RPMI7951 (cell line): ENCODE measurements at regions not wholly inside any gene's neighbourhood (a gene's known extent, or its start where the extent isn't known, plus 50 kb on each side); places are given as distances from the start of the nearest gene placed in this dataset.
A peak's percentile ranks its signal among the peaks of the same experiment; 100 is the strongest.

Source experiments
- DNase-seq: peaks from one replicate; pipeline ENCODE4 v3.0.0-alpha.2; 2012; ENCODE audit warnings: low read depth

DNA sequence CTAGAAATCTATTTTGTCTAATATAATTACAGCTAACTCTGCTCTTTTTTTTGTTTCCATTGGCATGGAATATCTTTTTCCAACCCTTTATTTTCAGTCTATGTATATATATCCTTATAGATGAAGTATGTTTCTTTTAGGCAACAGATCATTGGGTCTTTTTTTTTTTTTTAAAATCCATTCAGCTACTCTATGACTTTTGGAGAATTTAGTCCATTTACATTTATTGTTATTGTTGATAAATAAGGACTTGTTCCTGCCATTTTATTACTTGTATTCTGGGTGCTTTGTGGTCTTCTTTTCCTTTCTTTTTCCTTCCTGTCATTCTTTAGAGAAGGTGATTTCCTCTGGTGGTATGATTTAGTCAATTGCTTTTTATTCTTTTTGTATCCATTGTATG, 296.8 kb downstream of the SMARCA2 start:
- DNase-seq: no peak

DNA sequence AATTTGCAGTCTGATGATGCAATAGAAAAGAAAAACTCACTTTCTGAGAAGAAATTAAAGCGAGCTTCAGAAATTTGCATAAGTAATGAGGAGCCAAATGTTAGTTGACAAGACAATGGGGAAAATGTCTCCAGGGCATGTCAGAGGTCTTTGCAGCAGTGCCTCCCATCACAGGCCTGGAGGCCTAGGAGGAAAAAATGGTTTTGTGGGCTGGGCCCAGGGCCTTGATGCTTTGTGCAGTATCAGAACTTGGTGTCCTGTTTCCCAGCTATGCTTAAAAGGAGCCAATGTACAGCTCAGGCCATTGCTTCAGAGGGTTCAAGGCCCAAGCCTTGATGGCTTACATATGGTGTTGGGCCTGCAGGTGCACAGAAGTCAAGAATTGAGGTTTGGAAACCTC, 298.4 kb downstream of the SMARCA2 start:
- no peak for DNase-seq

DNA sequence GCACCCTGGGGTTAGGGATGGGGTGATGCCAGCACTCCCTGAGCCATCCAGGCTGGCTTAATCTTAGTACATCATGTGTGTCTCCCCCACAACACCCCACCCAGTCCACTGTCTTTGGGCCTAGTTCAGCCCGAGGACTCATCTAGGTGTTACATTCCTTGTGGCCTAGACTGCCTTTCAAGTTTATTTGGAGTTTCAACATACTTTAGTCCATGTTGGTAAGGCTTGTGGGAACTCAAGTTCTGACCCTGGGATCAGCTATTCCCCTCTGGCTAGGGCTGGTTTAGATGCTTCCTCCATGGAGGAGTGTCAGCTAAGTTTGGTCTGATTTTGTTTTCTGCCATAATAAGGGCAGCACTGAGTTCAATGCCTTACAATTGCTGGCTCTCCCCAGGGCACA, 302.4 kb downstream of the SMARCA2 start:
- DNase-seq: no peak

DNA sequence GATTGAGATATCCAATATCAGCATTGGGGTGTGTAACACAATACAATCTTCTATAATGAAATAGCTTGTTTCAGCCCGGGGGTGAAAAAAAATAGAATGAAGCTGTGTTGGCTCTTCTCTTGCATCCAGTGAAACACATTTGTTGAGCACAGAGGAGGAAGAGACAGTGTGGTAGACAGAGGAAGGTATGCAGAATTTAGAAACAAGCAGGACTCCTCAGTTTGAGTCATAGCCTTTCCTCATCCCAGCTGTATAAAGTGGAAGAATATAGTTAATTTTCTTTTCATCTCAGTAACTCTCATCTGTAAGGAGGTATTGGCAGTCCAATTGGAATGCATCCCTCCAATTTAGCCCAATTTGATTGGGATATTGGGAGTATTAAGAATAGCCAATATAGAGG, 302.2 kb upstream of the VLDLR start:
- no peak for DNase-seq

DNA sequence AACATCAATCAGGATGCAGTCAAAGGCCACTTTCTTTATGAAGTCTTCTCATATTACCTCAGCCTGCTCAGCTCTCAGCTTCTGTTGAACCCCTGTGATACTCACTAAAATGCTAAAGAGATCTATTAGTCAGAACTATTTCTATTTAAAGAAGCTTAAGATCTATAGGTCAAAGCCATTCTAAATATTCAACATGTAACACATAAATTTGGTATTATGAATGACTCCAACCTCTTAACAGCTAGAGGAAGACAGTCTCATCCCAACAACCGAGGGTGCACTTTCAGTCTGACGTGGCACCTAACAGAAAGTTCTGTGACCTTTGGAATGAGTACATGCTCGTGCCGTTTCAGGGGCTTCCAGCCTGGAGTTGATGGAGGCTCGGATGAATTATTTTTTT, 301.5 kb upstream of the VLDLR start:
- DNase-seq: peak; percentile 1

DNA sequence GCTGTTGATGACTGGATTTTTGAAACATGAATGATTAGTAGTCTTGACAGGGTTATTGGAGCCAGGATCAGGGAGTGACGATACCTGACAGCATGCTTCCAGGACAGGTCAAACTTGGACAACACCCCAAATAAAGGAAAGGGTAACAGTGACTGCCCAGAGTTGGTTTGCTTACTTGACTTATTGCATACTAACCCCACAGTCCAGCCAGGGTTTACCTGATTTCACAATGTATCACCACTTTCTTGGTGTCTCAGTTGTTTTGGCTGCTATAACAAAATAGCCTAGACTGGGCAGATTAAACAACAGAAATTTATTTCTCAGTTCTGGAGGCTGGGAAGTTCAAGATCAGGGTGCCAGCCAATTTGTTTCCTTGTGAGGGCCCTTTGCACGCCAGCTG, 301.0 kb upstream of the VLDLR start:
- DNase-seq: no peak

DNA sequence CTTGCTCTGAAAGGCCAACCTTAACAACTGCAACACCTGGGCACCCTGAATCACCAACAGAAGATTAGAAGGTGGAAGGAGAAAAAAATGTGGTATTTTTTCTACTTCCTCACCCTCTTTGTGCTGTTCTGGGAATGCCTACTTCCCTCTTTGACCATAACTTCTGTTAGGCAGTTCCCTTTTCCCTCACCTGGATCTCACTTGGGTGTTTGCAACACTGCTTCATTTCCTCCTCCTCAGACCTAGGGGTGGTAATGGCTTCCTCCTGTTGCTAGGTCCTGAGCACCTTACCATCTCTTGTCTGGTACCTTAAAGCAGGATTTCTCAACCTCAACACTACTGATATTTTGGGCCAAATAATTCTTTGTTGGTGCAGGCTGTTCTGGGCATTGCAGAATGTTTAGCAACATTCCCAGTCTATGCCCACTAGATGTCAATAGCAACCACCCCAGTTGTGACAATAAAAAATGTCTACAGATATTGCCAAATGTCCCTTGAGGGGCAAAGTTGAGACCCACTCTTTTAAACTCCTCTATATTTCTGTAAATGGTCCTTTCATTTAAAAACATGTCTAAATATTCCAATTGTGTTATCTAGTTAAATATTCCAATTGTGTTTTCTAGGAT, 300.0 kb upstream of the VLDLR start:
- no peak for DNase-seq

DNA sequence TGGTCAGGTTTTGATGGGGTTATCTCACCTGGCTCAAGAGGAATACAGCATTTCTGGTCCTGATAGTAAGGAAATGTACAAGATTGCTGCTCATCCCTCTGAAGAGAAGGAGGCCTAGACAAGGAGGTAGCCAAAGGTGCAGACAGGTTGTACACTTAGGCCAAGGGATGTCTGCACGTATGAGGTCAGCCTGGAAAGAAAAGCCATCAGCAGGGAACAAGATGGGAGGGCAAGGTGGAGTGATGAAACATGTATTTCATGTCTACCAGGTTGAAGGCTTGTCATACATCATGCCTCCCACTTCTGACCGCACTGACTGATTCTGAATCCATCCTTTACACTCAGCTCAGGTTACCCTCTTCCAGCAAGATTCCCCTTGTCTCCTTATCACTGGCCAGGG, 296.8 kb upstream of the VLDLR start:
- DNase-seq: no peak

DNA sequence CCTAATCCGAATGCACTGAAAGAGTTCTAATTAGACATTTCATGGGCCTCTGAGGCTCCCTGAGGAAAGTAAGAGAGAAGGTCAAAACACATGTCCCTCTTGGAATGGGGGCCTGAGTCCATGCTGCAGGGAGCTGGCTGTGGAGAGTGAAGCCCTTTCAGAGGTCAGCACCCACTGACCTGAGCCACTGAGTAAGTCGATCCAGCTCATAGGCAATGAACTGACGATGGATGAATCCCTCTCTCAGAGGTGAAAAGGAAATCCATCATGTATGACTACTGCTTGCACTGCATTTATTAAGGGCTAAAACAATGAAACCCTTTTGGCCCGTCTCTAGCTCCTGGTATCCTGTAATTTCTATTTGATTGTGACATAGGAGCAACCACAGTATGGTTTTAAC, 288.9 kb upstream of the VLDLR start:
- DNase-seq: no peak

DNA sequence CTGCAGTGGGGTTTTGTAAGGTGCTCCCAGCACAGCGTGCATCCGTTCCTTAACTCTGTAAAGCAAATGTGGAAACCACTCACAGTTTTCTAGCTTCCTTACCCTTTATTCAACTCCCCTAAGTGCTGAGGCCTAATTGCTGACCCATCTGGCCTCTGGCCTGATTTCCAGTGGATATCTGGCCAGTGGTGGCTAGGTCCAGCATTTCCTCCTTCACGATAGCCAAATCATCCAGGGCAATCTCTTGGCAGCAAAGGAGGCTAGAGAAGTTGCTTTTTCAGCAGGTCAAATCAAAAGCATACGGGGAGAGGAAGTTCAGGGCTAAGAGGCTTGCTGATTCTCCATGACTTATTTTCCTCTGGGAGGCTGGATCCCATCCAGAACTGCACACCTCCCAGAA, 286.3 kb upstream of the VLDLR start:
- no peak for DNase-seq

DNA sequence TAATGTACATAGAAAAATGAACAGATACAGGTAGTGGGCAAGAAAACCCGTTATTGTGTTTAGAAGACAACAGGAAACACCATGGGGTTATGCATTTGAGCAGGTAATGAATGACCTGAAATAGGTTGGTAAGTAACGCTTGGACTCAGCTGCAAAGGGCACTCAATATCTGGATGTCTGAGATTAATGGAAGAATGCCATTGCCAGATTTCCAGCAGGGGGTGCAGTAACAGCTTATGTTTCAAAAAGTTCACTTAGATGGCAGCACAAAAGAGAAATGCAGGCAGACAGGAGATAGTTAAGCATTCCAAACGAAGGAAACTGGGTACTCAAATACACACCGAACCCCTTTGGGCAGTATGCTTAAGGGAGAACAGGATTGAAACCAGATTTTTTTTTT, 285.5 kb upstream of the VLDLR start:
- DNase-seq: peak; percentile 36

DNA sequence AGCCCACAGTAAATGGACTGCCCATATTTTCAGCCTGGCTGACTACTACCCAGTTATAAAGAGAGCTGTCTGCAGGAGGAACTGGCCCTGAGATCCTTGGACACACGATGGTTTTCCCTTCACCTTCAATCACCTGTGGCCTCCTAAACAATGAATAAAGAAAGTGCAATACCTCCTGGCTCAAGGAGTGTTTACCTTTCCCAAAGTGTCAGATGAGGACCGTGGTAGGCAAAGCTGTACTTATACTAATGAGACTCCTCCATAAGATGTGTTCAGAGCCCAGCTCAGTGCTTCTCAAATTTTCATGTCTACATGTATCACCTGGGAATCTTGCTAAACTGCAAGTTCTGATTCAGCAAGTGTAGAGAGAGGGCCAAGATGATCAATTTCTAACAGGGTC, 284.5 kb upstream of the VLDLR start:
- DNase-seq: no peak

DNA sequence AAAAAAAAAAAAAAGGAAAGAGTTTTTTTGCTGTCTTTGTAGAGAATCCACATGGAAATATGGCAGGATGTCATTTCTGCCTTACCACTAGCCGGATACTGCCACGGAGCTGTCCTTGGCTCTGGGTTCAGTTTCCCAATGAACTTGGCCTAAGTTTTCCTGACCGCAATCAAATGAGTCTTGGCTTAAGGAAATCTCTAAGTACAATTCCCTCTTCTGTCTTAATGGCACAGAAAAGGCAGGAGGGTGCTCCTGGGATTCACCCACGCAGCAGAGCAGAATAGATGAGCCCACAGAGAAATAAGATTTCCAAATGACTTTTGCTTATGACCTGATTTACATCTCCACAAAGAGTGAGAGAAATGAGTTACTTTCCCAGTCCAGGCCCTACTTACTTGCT, 284.0 kb upstream of the VLDLR start:
- no peak for DNase-seq

DNA sequence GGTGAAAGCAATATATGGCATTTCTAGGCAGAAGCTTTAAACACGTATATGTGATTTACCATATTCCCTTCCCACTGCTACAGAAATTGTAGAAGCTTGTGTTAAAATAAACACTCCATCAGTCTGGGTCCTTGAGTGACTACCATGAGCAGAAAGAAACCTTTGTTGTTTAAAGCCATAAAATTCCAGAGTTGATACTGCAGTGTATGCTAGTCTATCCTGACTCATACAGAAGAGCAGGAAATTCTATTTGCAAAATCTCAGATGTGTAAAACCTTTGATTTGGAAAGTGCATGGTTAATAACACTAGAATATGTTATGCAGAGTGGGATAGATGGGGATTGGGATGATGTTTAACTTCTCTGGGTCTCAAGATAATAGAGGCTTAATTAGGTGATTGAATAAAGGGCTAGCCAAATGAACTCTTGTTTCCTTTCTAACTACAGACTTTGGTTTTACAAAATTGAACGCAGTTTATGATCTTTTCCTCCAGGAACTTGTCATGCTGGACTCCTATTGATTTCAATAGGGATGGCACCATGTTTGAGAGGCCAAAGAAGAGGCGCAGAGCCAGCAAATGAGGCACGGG, 282.7 kb upstream of the VLDLR start:
- DNase-seq: no peak

DNA sequence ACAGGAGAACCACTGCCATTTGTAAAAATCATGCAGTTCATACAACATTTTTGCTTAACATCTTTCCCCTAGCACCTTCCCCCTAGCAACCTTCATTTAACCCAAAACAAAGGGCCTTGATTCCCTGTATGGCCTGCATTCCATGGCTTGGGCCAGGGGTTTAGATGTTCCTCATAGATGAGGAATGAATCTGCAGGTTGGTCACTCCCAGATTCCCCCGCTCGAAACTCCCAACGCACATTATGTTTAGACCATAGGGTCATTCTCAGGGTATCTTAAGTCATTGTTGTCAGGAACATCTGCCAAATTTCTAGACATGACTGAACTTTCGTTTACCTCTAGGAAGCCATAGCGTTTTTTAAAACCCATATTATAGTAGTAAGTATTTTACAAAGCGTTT, 282.2 kb upstream of the VLDLR start:
- no peak for DNase-seq

DNA sequence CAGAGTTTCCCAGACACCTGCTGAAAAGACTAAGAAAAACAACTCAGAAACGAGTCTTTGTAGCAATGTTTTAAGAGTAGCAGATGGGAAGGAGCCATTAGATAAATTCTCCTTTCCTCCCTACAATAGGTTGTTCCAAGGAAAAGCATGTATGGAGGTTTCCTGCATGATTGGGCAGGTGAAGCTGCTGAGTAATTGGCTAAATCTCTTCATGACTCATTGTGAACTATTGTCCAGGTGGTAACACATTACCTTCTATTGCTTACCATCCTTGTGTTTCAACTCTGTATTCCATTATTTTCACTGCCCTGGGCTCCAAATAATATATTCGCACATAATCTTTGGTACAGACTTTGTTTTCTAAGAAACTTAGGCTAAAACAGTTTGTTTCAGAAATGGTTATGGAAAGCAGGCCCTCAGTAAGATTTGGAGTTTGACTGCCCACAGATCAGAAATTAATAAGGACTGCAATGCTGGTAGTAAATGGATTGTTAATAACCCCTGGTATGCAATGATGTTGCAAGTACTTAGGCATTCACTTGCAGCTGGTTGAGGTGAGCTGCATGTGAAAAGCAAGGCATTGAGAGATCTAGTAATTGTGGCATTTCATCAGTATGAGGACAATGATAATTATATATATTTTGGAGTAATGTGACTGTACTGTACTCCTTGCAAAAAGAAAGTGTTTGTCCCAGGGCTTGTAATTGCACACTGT, 281.4 kb upstream of the VLDLR start:
- DNase-seq: no peak

DNA sequence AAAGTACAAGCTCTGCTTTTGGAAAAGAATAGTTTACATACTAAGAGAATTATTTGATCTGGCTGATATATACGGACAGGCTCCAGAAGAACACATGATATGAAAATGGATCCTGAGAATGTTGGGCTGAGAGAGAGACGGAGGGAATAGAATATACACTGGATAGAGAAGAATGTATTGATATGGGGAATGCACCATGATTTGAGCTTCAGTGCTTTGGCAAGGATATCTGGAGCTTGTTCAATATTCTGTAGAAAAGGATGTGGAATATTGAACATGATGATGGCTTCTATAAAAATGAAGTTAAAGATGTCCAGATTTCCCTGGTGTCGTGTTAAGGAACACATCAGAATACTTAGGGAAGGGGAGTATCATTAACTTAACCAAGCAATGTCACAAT, 280.5 kb upstream of the VLDLR start:
- no peak for DNase-seq

DNA sequence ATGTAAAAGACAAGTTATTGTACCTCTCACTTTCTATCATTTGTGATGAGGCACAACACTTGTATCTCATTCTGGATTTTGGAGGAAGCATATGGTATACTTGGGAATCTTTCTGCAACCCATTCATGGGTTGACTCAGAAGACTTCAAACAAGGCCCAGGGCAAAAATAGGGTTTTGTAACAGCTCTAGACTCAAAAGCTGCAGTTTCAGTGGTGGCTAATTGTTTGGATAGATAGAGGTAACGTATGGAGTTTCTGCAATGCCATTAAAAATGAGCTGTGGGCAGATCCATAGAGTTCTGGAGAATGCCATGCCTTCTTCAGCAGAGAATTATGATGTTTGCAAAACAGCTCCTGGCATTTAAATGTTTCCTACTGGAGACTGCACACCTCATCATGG, 279.6 kb upstream of the VLDLR start:
- DNase-seq: no peak

DNA sequence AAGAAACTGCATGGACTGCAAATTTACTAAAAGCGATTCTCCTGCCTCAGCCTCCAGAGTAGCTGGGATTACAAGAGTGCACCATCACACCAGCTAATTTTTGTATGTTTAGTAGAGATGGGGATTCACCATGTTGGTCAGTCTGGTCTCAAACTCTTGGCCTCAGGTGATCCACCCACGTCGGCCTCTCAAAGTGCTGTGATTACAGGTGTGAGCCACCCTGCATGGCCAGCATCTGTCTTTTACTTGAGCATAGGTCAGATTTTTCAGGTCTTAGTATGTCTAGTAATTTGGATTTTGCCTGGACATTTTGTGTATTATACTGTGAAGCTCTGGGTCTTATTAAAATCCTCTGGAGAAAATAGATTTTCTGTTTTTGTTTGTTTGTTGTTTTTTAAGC, 277.8 kb upstream of the VLDLR start:
- no peak for DNase-seq

DNA sequence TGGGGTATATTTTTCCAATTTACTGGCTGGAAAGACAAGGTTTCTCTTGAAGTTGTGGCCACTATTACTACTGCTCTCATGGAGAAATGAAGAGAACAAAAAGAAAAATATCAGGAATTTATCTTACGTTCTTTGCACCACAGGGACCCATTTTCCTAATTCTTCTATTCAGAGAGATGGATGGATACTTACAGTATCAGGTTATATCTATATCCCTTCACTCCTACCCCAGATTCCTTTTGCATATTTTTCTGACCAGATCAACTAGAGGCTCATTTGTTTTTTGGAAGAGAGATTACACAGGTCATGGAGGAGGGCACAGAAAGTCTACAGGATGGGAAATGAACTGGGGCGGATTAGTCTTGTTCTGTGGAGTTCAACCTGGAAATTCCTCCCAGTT, 277.2 kb upstream of the VLDLR start:
- no peak for DNase-seq

DNA sequence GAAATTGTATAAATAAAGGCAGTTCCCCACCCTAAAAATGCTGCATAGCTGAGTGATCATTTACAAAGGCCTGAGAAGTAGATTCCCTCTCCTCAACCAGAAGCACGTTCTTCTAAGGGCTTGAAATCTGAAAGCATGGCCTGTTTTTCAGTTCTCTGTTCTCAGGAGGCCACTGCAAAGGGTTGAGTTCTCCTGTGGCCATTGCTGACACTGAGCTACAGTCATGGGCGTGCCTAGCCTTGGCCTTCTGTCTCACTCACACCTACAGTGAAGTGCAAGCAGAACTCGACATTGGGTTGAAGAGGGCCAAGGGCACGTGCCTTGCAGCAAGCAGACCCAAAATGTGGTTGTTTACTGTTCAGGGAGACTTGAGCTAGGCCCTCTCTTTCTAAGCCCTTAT, 276.6 kb upstream of the VLDLR start:
- DNase-seq: no peak

DNA sequence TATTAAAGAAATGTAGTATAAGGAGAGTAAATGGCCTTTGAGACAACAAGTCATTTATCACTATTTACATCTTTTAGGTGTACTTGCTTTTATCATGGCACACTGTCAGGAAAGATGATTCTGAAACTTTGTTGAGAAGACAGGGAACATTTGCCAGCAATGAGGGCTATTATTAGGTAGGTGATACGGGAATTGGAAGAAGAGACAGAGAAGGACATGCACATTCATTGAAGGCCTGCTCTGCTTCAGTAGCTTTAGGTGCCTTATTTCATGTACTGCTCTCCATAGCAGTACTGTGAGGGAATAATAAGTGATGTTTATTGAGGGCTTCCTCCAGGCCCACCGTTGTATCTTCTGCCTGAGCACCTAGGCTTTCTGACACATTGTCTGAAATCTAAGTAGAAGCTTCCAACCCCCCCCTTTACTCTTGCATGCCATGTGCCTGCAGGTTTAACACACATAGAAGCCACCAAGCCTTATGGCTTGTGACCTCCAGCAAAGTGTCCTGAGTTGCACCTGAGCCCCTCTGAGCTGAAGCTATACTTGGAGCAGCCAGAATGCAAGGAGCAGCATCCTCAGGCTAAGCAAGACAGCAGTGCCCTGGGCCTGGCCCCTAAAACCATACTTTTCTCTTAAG, 275.2 kb upstream of the VLDLR start:
- no peak for DNase-seq

DNA sequence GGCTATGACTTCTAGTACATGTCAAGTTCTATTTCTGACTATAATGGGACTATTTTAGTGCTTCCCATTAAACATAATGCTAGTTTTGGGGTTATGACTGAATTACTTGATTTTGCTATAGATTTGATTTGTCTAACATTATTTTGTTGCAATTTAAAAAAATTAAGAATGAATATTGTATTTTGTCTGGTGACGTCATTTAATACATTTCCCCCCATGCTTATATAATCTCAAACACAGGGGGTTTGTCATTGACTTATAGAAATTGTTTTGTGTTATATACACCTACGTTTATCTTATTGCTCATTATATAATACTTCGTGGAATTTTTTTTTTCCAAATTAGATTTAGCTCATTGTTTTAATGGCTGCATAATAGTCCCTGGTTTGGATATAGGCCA, 270.3 kb upstream of the VLDLR start:
- no peak for DNase-seq
